Iris pigment epithelial cell (primary cell): ENCODE measurements at regions not wholly inside any gene's neighbourhood (a gene's known extent, or its start where the extent isn't known, plus 50 kb on each side); places are given as distances from the start of the nearest gene placed in this dataset.

Experiments used
- DNase-seq: peaks from one replicate; pipeline ENCODE4 v3.0.0-alpha.2; 2011; ENCODE audit warnings: low read depth

DNA sequence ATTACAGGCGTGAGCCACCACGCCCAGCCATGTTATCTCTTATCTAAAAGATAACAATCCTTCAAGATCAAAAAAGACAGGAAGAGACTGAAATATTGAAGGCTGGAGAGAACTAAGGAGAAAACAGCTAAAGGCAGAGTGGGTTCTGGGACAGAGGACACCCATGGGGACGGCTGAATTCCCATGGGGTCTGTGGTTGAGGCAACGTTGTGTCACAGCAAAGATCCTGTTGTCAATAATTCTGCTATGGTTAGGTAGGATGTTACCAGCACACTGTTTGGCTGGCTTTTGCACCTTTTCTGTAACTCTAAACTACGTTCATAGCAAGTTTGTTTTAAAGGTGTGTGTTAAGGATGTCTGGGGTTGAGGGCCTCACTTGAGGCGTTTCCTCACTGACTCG lies 137.7 kb upstream of the APCDD1 start:
- DNase-seq: no peak

- no peak for DNase-seq
Measured at GRCh38 chr18:10317864-10318690, 136.4 kb upstream of the APCDD1 start.

GRCh38 chr18:10318691-10318970 lies 135.8 kb upstream of the APCDD1 start:
- DNase-seq: no peak

DNA sequence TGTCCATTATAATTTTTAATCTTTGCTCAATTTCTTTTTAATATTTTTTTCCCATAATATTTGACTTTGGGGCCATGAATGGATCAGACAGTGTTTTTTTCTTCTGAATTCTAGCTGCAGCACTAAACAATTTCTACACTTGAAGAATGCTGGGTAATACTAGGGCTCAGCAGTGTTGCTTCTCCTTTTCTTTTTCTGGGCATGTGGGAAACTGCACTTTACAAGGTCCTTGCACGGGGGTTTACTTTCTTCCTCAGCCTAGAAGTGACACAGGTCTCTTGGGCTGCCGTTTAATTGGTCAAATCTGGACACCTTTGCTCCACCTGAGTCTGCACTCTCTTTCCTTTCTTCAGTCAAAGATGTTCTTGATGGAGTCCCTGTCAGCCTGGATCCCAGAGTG lies 135.4 kb upstream of the APCDD1 start:
- no peak for DNase-seq

DNA sequence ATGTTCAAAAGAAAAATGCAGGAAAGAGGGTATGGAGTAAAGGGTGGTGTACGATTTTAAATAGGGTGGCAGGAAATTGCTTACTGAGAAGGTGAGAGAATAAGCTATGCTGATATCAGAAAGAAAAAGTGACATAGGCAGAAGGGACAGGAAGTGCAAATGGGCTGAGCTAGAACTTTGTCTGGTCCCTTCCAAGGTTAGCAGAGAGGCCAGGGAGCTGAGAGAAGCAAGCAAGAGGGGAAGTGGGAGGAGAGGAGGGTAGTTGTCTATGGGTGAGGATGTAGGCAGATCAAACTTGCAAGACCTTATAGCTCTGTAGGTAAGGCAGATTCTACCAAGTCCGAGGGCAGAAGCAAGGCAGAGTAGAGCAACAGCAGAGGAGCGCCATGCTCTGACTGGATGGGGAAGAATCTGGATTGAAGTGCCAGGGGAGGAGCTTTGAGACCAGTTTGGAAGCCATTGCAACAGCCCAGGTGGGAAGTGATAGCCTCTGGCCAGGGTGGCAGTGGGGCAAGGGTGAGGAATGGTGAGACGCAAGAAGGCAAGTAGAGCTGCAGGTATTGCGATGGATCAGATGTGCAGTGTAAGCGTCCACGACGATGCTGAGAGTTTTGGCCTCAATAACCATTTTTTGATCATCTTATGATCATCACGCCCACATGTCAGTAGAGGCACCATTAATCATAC lies 134.4 kb upstream of the APCDD1 start:
- no peak for DNase-seq

DNA sequence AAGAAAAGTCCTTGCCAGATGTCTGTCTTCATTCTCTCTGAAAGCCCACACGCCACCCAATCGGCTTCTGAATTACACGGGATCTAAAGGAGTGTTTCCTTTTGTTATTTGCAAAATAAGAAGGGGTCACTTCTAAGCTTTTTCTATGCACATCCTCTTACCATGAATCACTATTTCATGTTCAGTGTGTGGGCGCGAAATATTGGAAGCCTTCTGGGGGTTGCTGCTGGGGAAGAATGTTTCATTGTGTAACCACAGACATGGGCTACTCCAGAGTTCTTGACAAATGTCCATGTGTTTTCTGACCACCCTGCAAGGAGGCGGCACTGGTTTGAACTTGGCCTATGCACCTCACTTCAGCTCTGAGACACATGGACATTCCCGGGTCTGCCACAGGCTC lies 133.6 kb upstream of the APCDD1 start:
- DNase-seq: peak; percentile 3

DNA sequence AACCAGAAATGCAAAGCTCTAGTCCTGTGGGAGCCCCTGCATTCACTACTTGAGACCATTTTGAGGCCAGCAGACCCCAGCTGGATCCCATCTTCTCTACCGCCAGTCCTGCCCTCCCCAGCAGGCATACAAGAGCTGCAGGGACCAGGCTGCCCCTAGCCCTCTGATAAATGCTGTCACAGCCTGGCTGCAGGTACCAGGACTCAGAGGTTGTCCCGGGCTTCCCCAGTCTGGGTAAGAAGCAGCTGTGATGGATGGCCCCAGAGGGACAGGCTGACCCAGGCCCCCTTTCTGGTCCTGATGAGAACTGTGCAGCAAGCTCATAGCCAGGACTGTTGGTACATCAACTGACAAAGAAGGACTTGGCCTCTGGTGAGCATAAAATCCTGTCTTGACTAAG lies 132.9 kb upstream of the APCDD1 start:
- no peak for DNase-seq

DNA sequence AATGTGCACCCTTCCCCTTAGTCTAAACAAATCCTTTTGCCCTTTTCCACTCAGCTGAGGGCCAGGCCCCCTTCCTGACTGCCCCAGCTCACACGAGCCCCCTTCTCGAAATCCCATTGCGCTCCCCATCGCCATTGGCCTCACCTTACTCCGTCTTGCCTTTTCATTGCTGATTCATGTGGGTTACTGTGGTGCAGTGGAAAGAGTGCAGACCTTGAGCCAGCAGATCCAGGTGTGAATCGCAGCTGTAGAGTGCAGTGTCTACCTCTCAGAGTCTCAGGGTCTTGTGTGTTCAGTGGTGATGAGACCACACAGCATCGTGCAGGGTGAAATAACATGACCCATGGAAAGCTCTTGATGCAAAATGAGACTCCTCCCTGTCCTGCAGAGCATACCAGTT lies 132.4 kb upstream of the APCDD1 start:
- DNase-seq: no peak

GRCh38 chr18:10322435-10322834 lies 132.0 kb upstream of the APCDD1 start:
- DNase-seq: no peak

GRCh38 chr18:10329101-10329500 lies 125.3 kb upstream of the APCDD1 start:
- DNase-seq: peak; percentile 5

- no peak for DNase-seq
Measured at GRCh38 chr18:10330428-10330827, 124.0 kb upstream of the APCDD1 start.

GRCh38 chr18:10332452-10332851 lies 122.0 kb upstream of the APCDD1 start:
- no peak for DNase-seq

- no peak for DNase-seq
Measured at GRCh38 chr18:10336749-10337350, 117.6 kb upstream of the APCDD1 start.

GRCh38 chr18:10340821-10341220 lies 113.6 kb upstream of the APCDD1 start:
- DNase-seq: no peak

DNA sequence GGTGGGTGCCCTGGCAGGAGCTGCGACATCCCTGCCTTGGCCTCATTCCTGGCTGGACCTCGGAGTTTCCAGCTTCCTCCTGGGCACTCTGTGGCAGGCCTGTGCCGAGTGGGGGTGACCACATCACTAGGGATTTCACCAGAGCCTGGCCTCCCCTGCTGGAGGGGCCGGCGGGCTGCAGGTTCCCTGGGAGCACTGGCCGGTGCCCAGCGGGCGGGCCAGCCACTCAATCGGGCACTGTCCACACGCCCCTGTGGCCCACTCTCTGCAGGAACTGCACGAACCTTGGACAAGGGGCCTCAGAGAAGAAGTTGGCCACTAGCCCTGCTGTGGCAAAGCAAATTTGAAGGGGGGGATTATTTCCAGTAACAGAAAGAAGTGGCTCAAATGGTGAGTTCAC lies 110.7 kb upstream of the APCDD1 start:
- DNase-seq: no peak

- DNase-seq: no peak
Measured at GRCh38 chr18:10346749-10347415, 107.6 kb upstream of the APCDD1 start.

DNA sequence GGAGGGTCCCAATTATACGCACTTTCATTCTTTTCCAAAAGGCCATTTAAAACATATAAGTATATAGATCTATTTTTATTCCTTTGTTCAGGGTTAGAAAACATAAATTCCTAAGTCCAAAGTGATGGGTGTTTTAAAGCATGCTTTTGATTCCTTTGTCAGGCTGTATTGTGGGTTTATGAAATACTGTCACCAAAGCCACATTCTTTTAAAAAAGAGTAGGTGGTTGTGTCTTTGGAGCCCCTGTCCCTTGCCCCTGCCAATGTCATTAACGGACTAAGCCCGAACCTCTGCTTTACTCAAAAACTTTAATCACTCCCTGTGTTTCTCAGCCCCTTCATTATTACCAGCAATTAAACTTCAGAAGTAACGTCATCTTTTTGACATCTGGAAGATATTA lies 104.9 kb upstream of the APCDD1 start:
- no peak for DNase-seq

DNA sequence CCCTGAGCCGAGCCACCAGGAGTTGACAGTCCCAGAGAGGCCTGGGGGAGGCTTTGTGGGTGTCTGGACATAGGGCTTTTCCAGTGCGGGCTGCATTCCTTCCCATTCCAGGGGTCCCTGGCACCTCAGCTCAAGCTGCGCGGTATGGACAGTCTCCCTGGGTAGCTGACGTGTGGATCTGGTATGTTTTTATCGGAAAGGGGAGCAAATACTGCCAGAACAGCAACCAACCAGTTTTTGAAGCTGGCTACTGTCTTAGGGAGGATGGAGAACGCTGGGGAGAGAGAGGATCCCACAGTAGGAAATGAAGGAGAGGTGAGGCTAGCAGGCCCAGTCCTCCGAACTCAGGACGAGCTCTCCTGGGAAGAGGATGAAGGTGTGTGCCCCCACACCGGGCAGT lies 103.8 kb upstream of the APCDD1 start:
- DNase-seq: no peak

DNA sequence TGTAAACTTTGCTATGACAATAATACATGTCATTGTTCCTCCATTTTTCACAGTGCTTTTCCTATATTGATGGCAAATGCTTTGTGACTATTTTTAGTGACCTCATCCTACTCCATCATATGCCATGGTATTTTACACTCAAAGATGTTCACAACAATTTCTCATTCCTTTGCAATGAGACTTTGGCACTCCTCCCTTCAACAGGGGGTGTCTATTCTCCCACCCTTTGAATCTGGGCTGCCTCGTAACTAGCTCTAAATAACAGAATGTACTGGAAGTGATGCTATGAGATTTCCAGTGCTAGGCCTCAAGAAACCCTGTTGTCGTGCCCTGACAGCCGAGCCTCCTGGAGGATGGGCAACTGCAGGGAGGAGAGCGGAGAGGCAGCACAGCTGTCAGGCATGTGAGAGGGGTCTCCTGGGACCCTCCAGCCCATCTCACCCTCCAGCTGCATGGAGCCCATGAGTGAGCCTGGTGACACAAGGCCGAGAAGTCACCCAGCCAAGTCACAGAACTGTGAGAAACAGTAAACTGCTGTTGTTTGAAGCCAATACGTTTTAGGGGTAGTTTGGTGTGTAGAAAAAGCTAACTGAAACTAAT lies 103.1 kb upstream of the APCDD1 start:
- DNase-seq: no peak

GRCh38 chr18:10351858-10352257 lies 102.6 kb upstream of the APCDD1 start:
- no peak for DNase-seq

GRCh38 chr18:10352671-10353070 lies 101.8 kb upstream of the APCDD1 start:
- no peak for DNase-seq

DNA sequence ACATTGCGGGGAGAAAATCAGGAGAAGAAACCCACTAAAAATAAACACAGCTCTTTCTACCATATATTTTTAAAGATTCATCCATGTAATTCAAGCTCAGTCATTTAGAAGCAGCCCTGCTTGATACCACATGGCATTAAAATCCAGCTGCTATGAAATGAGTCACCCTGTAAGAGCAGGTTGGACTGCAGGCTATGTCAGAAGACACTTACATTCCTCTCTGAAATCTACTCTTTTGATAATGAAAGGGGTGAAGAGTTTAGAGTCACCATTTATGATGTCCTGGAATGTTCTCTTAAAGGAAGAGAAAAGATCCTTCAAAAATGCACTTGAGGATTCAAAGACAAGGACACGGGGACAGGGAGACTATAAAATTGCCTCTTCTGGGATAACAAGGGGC lies 100.6 kb upstream of the APCDD1 start:
- peak; percentile 37 for DNase-seq
